HG02642 (cell line): ENCODE measurements at regions not wholly inside any gene's neighbourhood (a gene's known extent, or its start where the extent isn't known, plus 50 kb on each side); places are given as distances from the start of the nearest gene placed in this dataset.
"Not testable (repeated sequence)": the region's sequence is repeated elsewhere in the genome, so short reads cannot be mapped to it uniquely, and the experiment has no call there.

ENCODE experiments used
- ATAC-seq: cut with Tn5 transposase; IDR thresholded peaks from one replicate; pipeline ENCODE4 v1.9.1; 2021; ENCODE audit warnings: mild to moderate bottlenecking; ENCODE audit not compliant: unreplicated experiment, poor library complexity

DNA sequence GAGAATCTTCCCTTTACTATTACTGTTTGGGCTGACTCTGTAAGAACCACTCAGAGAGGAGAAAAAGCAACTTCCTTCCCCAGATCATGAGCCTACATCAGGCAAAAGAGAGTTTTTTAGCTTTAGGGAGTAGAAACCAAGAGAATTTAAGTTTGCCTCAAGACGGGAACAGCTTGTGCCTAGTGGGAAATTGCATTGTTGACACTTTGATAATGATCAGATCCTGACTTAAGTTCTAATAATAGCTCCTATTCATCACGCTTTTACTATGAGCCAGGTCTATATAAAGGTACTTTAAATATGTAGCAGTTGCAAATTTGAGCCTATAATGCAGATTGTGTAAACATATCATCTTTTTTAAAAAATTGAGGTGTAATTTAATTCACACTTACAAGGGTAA, 298.2 kb downstream of the MAN2A1 start:
- ATAC-seq: no peak

- no peak for ATAC-seq
These were observed 299.4 kb downstream of the MAN2A1 start for GRCh38 chr5:109989161-109989560.

GRCh38 chr5:109989994-109990722, 300.4 kb downstream of the MAN2A1 start:
- ATAC-seq: no peak

- ATAC-seq: no peak
These were observed 301.1 kb downstream of the MAN2A1 start for GRCh38 chr5:109990723-109991359.

GRCh38 chr5:109992264-109992915, 302.7 kb downstream of the MAN2A1 start:
- no peak for ATAC-seq

GRCh38 chr5:109994135-109994534, 304.4 kb downstream of the MAN2A1 start:
- no peak for ATAC-seq

DNA sequence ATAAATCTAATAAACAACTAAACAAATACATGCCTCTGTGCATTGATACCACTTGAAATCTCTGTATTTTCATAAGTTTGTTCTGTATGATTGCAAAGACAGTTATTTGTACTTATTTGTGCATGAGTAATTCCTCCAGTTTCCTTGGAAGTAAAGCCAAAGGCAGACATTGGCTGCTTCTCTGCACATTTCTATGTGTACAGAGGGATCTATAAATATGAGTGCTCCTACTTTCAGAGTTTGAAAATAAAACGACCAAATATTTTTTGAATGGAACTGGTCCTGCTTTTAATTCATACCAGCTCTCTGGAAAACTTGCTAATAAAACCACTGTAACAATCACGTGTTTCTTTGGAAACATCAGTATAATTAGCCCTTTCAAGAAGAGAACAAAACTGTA, 306.5 kb downstream of the MAN2A1 start:
- ATAC-seq: no peak

- no peak for ATAC-seq
These were observed 307.4 kb downstream of the MAN2A1 start for GRCh38 chr5:109997161-109997560.

DNA sequence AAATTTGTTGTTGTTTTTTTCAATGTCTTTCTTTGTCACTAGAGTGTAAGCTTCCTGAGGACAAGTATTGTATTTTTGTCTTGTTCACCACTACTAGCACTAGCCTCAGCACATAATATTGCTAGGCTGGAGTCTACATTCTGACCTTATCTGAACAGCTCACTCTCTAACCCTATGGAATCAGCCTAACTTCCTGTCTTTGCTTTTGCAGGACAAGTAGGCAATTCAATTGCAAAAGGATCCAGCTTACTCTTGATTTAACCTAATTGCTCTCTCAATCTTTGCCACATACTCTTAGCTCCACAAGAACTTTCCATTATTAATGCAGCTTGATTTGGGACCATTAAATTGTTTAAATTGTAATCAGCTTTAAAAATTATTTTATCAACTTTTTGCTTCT, 308.5 kb downstream of the MAN2A1 start:
- ATAC-seq: no peak

GRCh38 chr5:109998726-109999125, 309.0 kb downstream of the MAN2A1 start:
- no peak for ATAC-seq

DNA sequence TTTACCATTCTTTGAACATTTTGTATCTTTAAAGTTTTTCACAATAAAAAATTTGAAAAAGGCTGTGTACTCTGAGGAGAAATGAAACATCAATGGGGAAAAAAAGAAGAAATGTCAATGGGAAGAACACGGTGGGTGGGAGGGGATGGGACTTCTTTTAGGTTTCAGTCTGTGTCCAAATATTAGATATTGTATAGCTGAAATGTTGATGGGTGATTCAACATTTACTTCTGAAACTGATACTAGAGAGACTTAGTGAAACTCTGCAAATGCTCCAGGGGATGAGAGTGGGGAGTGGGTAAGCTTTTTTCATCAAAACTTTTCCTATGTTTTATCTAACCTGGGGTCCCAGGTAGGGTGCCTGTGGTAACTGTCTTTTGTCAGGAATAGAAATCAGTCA, 311.9 kb downstream of the MAN2A1 start:
- no peak for ATAC-seq

DNA sequence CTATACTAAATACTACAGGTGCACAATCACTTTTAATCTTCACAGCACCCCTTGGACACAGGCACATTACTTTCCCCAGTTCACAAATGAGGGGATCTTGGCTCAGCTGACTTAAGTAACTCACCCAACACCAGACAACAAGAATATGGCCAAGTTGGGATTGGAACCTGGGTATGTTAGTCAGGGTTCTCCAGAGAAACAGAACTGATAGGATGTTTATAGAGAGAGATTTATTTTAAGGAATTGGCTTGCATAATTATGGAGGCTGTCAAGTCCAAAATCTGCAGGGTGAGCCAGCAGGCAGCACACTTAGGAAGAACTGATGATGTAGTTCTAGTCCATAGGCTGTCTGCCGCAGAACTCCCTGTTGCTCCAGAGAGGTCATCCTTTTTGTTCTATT, 312.9 kb downstream of the MAN2A1 start:
- no peak for ATAC-seq

- ATAC-seq: not testable (repeated sequence)
These were observed 316.3 kb downstream of the MAN2A1 start for GRCh38 chr5:110005907-110006562.

DNA sequence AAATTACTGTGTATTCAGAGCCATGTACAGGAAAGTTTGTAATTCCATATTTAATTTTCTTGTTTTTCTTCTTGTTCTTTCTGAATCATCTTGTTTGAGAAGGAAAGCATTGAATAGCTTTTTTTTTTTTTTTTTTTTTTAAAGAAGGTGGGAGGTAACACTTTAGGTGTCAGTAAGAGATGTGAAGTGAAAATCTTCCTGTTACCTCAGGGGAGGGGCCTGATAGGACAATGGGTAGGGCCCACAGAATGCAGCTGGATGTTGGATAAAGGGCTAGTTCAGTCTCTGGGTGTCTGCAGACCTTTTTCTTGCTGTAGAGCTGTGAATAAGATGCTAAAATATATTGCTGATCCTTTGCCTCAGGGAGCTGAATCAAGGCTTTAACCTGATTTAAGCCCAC, 317.4 kb downstream of the MAN2A1 start:
- ATAC-seq: no peak

GRCh38 chr5:110008131-110008530, 318.4 kb downstream of the MAN2A1 start:
- no peak for ATAC-seq

GRCh38 chr5:110012145-110012544, 322.4 kb downstream of the MAN2A1 start:
- ATAC-seq: no peak

DNA sequence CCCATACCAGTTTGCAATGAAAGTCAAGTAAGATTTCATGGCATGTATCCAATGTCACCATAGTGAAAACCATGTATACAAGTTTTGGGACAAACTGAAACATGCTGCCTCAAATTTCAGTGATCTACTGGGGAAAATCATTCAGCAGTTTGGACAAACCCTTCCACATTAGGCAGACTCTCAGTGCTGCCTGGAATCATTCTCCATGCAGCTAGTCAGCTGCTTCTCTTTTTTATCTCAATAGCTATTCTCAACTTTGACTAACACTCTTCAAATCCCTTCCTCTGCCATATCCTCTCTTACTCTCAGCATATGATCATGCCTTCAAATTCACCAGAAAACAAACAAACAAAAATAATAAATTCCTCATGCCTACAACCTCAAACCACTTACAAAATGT, 323.3 kb downstream of the MAN2A1 start:
- ATAC-seq: no peak

- ATAC-seq: no peak
These were observed 328.1 kb downstream of the MAN2A1 start for GRCh38 chr5:110017854-110018253.

GRCh38 chr5:110018509-110018908, 328.8 kb downstream of the MAN2A1 start:
- no peak for ATAC-seq

- ATAC-seq: no peak
These were observed 329.4 kb downstream of the MAN2A1 start for GRCh38 chr5:110019119-110019518.

DNA sequence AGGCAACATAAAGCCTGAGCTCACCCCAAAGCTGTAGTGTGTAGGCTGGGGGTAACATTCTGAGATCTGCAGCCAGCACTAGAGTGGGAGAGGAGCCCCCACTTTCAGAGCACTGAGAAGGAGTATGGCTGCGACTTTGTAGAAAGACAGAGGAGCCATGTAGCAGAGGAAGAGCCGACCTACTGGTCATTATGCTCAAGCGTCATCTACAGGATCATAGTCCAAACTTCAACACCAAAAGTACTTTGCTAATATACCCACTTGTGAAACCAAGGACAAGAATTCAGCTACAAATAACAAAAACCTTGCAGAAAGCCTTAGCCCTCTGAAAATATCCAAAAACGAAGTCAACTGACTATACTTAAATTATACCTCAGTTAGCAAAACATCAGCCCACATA, 330.1 kb downstream of the MAN2A1 start:
- ATAC-seq: no peak
